ENCODE measurements at regions not wholly inside any gene's neighbourhood (a gene's known extent, or its start where the extent isn't known, plus 50 kb on each side); places are given as distances from the start of the nearest gene placed in this dataset.

DNA sequence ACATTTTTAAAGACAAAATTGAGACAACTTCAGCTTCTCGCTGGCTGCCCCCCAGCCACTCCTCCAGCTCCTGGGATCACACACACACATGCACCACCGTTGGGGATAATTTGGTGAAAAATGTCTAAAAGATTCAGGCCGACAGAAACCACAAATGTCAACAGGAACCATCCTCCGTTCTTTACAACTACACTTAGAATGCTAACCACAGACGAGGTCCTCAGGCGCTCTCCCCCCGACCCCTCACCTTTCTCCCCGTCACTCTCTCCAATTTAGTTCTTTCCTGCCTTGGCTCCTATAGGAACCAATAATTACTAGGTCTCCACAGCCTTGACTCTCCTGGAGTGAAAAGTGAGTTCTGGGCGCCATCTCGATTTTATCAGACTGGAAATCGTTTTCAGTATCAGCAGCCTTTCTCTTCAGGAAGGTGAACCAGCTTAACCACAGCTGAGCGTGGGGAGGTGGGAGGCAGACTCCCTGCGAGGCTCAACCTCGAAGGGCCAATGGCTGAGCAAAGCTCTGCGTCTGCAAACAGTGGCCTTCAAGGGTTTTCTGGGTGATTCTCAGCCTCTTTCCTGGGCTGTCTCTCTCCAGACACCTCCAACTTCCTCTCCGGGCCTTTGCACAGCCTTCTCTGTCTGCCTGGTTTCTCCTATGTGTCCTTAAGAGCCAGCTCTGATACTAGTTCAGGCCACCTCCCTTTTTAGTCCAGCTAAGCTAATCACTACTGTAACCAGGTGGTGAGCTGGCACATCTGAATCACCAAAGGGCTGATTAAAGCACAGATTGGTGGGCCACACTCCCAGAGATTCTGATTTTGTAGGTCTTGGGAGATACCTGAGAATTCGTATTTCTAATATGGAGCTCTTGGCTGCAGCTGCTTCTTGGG, 115.7 kb upstream of the COPS8 start (continued):
- TF ChIP-seq, protein P1, sequence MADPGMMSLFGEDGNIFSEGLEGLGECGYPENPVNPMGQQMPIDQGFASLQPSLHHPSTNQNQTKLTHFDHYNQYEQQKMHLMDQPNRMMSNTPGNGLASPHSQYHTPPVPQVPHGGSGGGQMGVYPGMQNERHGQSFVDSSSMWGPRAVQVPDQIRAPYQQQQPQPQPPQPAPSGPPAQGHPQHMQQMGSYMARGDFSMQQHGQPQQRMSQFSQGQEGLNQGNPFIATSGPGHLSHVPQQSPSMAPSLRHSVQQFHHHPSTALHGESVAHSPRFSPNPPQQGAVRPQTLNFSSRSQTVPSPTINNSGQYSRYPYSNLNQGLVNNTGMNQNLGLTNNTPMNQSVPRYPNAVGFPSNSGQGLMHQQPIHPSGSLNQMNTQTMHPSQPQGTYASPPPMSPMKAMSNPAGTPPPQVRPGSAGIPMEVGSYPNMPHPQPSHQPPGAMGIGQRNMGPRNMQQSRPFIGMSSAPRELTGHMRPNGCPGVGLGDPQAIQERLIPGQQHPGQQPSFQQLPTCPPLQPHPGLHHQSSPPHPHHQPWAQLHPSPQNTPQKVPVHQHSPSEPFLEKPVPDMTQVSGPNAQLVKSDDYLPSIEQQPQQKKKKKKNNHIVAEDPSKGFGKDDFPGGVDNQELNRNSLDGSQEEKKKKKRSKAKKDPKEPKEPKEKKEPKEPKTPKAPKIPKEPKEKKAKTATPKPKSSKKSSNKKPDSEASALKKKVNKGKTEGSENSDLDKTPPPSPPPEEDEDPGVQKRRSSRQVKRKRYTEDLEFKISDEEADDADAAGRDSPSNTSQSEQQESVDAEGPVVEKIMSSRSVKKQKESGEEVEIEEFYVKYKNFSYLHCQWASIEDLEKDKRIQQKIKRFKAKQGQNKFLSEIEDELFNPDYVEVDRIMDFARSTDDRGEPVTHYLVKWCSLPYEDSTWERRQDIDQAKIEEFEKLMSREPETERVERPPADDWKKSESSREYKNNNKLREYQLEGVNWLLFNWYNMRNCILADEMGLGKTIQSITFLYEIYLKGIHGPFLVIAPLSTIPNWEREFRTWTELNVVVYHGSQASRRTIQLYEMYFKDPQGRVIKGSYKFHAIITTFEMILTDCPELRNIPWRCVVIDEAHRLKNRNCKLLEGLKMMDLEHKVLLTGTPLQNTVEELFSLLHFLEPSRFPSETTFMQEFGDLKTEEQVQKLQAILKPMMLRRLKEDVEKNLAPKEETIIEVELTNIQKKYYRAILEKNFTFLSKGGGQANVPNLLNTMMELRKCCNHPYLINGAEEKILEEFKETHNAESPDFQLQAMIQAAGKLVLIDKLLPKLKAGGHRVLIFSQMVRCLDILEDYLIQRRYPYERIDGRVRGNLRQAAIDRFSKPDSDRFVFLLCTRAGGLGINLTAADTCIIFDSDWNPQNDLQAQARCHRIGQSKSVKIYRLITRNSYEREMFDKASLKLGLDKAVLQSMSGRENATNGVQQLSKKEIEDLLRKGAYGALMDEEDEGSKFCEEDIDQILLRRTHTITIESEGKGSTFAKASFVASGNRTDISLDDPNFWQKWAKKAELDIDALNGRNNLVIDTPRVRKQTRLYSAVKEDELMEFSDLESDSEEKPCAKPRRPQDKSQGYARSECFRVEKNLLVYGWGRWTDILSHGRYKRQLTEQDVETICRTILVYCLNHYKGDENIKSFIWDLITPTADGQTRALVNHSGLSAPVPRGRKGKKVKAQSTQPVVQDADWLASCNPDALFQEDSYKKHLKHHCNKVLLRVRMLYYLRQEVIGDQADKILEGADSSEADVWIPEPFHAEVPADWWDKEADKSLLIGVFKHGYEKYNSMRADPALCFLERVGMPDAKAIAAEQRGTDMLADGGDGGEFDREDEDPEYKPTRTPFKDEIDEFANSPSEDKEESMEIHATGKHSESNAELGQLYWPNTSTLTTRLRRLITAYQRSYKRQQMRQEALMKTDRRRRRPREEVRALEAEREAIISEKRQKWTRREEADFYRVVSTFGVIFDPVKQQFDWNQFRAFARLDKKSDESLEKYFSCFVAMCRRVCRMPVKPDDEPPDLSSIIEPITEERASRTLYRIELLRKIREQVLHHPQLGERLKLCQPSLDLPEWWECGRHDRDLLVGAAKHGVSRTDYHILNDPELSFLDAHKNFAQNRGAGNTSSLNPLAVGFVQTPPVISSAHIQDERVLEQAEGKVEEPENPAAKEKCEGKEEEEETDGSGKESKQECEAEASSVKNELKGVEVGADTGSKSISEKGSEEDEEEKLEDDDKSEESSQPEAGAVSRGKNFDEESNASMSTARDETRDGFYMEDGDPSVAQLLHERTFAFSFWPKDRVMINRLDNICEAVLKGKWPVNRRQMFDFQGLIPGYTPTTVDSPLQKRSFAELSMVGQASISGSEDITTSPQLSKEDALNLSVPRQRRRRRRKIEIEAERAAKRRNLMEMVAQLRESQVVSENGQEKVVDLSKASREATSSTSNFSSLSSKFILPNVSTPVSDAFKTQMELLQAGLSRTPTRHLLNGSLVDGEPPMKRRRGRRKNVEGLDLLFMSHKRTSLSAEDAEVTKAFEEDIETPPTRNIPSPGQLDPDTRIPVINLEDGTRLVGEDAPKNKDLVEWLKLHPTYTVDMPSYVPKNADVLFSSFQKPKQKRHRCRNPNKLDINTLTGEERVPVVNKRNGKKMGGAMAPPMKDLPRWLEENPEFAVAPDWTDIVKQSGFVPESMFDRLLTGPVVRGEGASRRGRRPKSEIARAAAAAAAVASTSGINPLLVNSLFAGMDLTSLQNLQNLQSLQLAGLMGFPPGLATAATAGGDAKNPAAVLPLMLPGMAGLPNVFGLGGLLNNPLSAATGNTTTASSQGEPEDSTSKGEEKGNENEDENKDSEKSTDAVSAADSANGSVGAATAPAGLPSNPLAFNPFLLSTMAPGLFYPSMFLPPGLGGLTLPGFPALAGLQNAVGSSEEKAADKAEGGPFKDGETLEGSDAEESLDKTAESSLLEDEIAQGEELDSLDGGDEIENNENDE (IDR thresholded peaks at IDR 0.05; ENCODE audit: insufficient replicate concordance, low read length) = no peak
- no peak for TF ChIP-seq PHF8 (conservative IDR thresholded peaks at IDR 0.05; ENCODE audit: low read depth, low read length)
- TF ChIP-seq CBX5 (IDR thresholded peaks at IDR 0.05; ENCODE audit: low read depth, low read length) = no peak
- no peak for TF ChIP-seq MAFK (IDR thresholded peaks at IDR 0.05; ENCODE audit: low read depth, low read length)
- TF ChIP-seq SRF (IDR thresholded peaks at IDR 0.05; ENCODE audit: low read depth, low read length) = no peak
- no peak for TF ChIP-seq KDM1A (IDR thresholded peaks at IDR 0.05; ENCODE audit: borderline replicate concordance, low read length)
- TF ChIP-seq SUZ12 (IDR thresholded peaks at IDR 0.05; ENCODE audit: low read length) = no peak
- TF ChIP-seq KDM4A (IDR thresholded peaks at IDR 0.05; ENCODE audit: low read depth, low read length, severe bottlenecking) = no peak
- no peak for TF ChIP-seq POLR2AphosphoS5 (IDR thresholded peaks at IDR 0.05; ENCODE audit: low read depth, low read length)
- no peak for TF ChIP-seq EP300 (IDR thresholded peaks at IDR 0.05; ENCODE audit: borderline replicate concordance in 1 of 2, low read depth in 2 of 2, low read length in 2 of 2)

Measured in H1 (cell line).